HG02678 (cell line): ENCODE measurements at regions not wholly inside any gene's neighbourhood (a gene's known extent, or its start where the extent isn't known, plus 50 kb on each side); places are given as distances from the start of the nearest gene placed in this dataset.
"Not testable (repeated sequence)": the region's sequence is repeated elsewhere in the genome, so short reads cannot be mapped to it uniquely, and the experiment has no call there.

ENCODE experiments used
- ATAC-seq: cut with Tn5 transposase; IDR thresholded peaks from one replicate; pipeline ENCODE4 v1.9.1; 2021; ENCODE audit warnings: mild to moderate bottlenecking, moderate library complexity; ENCODE audit not compliant: unreplicated experiment

DNA sequence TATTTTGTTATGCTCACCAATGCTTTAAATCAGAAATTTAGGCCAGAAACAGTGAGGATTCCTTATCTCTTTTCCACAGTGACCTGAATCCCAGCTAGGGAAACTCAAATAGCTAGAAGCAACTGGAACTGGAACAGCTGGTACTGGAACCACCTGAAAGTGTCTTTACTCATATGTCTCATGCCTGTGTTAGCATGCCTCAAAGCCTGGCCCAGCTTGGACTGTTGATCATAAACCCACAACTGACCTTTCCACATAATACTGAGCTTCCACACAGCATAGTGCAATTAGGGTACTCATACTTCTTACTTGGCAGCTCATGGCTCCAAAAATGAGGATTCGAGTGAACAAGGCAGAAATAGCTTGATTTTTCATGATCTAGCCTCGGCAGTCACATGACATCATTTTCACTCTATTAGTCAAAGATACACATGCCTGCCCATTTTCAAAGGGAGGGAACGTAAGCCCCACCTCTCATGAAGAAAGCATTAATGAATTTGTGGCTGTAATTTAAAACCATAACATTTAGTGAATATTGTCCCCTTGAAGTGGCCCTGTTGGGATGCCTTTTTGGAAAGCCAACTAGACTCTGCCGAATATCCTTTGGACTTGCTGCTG is 80.8 kb upstream of the ACSL1 start:
- ATAC-seq = no peak

DNA sequence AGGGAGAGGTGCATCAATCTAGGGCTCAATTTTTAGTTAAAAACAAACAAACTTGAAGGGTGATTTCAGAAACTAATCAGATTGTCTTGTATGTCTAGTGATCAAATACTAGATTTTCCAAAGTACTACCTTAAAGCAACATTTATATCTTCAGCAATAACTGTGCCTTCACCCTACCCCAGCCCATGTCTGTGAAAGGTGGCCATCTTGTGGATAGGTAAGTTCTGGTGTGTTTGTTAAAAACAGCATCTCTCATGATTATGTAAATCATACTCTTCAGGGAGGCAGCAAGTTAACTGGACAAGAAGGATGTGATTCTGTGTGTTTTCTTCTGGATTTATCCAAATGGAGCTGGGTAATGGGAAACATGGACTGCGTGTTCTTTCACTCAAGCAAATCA is 81.4 kb upstream of the ACSL1 start:
- ATAC-seq = no peak

DNA sequence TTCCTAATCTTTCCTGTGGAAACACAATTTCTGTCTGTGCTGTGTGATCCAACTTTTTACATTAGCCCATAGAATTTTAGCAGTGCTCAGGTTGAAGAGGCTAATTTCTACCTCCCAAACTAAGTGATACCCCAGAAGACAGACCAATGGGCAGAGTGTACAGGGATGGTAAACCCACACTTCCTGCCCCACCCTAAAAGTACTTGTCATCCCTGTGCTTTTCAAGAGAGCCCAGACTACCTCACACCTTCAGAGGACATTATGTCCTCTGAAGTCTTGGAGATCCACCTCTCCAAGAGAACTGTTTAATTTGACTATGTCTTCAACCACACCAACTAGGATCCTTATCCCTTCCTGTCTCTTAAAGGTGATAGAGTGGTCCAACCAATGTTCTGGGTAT is 82.0 kb upstream of the ACSL1 start:
- ATAC-seq = no peak

DNA sequence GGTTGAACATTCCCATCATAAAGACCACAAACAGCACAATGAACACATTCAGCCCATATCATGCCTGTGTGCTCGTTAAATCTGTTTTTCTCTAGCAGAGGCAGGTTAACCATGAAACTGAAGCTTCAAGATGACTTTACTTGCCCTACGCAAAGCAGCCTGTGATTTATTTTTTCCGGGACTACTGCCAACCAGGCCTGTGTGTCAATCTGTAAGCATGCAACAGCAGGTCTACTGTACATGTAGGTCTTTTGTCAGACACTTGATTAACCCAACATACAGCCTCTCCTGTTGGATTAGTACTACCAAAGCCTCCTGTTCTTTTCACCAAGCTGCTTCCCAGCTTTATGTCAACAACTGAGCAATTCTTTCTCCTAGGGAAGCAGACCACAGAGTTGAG is 85.5 kb upstream of the ACSL1 start:
- ATAC-seq = no peak

DNA sequence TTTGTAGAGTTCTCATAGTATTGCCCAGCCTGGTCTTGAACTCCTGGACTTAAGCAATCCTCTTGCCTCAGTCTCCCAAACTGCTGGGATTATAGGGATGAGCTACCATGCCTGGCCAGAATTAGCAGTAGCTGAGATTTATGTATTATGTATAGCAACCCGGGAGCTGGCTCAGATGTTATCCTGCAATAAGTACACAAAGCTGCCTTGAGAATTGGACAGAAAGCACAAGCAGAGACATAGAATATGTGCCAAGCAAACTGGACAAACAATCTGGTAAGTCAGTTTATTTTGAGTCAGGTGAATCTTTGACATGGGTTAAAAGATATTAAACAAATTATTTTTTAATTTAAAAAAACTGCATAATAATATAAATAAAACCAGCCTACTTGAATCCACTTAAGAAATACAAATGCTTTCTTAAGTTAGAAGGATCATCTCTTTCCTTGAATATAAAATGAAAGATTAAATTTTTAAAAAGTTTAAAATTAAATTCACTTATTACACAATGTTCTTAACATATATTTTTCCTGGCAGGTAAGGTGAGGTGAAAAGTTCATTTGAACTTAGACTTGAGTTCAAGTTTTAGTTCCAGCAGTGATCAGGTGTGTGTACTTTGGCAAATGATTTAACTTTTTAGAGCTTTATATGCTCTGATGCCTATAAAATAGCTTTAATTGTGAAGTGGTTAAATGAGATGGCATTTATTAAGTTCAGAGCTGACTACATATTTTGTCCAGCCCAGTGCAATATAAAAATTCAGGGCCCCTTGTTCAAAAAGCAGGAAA is 87.8 kb upstream of the ACSL1 start:
- no peak for ATAC-seq

- ATAC-seq = not testable (repeated sequence)
These were observed 93.0 kb upstream of the ACSL1 start for GRCh38 chr4:184918799-184919198.

DNA sequence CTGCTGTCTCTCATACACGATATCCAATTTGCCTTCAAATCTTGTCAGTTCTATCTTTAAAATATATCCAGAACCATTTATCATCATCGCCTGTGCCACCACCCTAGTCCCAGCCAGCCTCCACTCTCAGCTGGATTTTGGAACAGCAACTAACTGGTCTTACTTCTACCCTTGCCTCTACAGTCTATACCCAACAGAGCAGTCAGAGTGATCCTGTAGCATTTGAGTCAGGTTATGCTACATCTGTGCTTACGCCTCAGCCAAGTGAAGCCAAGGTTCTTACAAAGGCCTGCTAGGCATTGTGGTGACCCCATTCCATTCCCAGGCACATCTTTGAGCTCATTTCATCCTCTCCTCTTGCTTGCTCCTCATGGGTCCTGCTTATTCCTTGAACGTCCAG is 95.7 kb upstream of the ACSL1 start:
- ATAC-seq = no peak

DNA sequence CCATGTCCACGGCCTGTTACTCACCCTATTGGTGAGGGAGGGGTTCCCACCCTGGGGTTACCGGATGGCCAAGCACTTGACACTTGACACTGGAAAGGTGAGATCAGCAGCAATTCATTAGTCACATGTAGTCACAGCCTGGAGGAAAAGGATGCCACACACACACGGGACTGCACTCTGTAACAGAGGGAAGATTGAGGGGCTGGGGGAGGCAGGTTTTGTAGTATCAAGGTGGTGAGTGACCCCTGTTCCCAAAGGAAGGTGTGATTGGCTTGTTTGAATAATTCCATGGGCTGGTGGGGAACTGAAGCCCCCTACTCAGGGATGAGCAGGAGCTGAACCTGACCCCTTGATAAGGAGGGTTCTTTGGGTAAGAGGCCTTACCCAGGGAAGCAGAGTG is 96.0 kb upstream of the HELT start:
- no peak for ATAC-seq

DNA sequence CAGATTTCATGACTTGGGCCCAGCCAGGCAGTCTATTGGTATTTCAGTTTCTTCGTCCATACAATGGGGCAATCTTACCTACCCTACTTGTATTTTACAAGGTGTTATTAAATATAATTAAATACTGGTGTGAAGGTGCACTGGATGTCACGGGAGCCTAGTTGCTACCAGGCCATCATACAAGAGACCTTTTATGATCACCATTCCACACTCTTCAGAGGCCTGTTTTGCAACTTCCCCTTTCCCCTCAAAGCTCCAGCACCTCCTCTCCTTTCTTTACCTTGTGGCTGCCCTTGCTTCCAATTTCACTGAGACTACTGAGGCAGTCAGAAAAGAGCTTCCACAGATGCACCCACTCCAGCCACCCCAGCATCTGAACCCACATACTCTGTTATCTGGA is 93.8 kb upstream of the HELT start:
- ATAC-seq = no peak

- no peak for ATAC-seq
These were observed 88.8 kb upstream of the HELT start for GRCh38 chr4:184929476-184929875.

GRCh38 chr4:184930026-184930425 is 88.3 kb upstream of the HELT start:
- ATAC-seq = no peak

DNA sequence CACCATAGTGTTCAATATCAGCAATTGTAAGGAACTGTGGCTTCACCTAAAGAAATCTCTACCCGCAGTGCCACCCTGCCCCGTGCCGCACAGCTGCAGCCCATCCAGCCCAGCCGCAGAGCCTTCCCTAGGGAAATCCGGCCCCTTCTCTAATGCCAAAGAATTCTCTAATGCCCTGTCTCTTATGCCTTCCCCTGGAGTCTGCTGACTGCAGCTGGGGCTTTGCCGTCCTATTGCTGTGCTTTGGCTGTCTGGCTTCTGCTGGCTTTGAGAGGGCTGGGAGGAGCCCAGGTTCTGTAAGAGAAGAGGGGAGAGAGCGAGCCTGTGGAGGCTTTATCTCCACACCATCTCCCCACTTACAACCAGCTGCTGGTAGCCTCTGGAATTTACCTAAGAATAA is 85.9 kb upstream of the HELT start:
- ATAC-seq = no peak

- ATAC-seq = no peak
These were observed 85.0 kb upstream of the HELT start for GRCh38 chr4:184933311-184933710.

DNA sequence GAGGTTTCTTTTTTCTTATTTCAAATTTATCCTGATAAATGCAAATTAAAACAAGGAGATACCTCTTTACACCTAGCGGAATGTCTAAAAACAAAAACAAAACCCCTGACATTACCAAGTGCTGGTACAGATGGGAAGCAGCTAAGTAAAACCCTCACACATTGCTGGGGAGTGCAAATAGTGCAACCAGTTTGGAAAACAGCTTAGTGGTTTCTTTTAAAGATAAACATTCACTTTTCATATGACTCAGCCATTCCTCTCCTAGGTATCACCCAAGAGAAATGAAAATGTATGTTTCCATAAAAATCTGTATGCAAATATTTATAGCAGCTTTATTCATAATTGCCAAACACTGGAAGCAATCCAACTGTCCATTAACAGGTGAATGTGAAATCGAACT is 84.1 kb upstream of the HELT start:
- no peak for ATAC-seq

DNA sequence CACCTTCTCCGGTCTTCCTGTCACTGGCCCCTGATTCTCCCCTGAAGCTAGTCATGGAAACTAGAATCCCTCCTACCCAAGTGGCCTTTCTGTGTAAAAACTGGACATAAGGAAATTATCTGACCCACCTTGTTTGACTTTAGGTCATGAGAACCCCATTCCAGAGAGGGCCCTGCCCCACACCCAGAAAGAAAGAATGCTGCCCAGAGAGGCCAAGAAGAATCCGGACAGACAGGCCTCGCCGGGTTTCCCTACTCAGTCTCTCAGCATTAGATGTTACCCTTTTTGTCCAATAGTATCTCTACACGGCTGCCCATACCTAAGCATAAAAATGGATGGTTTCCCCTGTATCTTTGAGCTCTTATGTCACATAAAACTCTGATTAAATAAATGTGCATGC is 83.3 kb upstream of the HELT start:
- no peak for ATAC-seq

GRCh38 chr4:184936071-184936470 is 82.2 kb upstream of the HELT start:
- ATAC-seq = no peak

DNA sequence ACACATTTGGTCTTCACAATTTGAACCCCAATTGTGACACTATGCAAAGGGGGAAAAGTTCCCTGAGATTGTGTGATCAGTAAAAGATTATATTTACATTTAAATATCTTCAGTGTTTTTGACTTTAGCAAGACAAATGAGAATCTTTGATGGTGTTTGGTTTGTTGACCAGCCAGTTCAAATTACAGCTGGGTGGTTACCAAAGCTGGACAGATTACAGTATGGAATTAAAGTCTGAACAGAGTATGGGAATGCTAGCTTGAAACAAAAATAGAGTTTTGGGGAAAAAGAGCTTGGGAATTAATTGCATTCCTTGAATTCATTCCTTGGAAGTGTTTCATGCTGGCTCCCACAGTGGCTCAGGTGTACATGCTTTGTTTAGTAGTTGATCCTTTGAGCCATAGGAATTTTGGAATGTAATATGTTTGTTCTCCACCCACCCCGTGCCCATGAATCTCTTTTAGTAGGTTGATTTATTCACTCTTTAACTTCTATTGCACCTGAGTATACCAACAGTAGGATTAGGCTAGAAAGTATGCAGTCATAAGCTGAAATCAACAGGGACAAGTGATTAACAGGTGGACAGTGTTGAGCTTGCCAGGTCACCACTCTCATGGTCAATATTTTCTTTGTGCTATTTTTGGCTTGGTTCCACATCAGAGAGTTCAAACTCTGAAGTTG is 81.1 kb upstream of the HELT start:
- no peak for ATAC-seq

GRCh38 chr4:184937745-184938144 is 80.5 kb upstream of the HELT start:
- no peak for ATAC-seq

DNA sequence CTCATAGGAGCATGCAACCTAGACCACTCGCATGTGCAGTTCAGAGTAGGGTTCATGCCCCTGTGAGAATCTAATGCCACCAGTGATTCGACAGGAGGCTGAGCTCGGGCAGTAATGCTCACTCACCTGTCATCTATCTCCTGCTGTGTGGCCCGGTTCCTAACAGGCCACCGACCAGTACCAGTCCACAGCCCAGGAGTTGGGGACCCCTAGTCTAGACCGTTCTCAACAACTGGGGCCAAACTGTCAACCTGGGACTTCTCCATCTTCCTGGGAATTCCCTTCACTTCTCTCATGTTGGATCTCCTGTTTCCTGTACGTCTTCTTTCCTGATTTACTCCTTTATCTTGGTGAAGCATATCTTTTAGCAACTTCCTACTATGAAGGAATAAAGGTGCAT is 79.4 kb upstream of the HELT start:
- no peak for ATAC-seq

- ATAC-seq = no peak
These were observed 78.3 kb upstream of the HELT start for GRCh38 chr4:184939978-184940377.

DNA sequence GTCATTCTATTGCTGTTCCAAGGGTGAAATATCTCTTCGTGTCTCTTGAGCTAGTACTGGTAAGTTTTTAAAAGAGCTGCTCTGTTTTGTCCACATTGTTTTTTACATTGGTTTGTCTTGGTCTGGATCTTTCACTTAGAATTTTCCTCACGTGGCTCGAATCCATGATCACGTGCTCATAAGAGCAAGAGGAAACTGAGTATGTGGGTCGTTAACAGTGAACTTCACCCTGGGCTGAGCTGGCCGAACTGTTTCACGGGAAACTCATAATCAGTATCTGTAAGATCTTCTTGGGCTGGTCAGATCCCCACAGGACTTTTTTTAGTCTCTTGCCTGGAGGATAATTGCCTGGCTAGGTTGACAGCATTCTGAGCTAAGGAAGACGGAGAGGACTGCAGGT is 77.8 kb upstream of the HELT start:
- ATAC-seq = no peak

DNA sequence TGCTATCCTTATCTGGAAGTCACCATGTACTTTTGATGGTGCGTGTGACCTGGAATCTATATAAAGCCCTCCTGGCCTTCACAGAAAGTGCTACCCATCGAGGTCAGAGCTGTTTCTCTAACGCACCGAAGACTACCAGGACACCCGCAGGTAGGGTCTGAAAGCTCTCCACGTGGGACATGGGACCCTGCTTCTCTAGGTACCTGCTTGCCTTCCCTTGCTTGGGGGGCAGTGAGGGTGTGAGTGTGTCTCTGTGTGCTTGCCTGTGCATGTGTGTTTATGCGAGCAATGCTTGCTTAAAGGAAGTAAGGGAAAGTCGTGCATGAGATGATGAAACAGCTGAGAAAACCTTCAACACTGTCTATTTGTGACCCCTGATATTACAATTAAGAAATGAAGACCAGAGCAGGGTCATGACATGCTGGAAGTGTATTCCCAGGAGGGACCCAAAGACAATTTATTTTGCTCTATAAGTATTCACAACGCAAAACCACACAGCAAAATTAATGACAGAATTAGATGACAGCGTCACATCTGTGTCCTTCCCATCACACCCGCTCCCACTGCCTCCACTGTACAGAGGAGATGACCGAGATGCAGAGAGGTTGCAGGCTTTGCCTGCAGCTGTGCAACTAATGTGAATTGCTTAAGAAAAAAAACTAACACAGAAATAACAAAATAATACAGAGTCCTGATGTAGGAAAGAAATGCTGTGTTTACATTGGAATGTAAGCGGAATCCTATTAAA is 76.4 kb upstream of the HELT start:
- ATAC-seq = no peak
